Mesenchymal stem cell (in vitro differentiated cells and primary cell): ENCODE measurements at regions not wholly inside any gene's neighbourhood (a gene's known extent, or its start where the extent isn't known, plus 50 kb on each side); places are given as distances from the start of the nearest gene placed in this dataset.

Experiments
- DNase-seq: peaks from one replicate; pipeline ENCODE4 v3.0.0-alpha.2; 2013
- H2AFZ ChIP-seq: one replicate; pipeline ENCODE4 v1.6.1; 2013; ENCODE audit warnings: low read depth, mild to moderate bottlenecking, control low read depth, inconsistent platforms, low read length, moderate library complexity
- H2AK5ac ChIP-seq: 2 replicates; pipeline ENCODE4 v1.6.1; 2013; ENCODE audit warnings: low read length, moderate library complexity, mild to moderate bottlenecking, inconsistent platforms; ENCODE audit not compliant: severe bottlenecking
- H2BK120ac ChIP-seq: one replicate; pipeline ENCODE4 v1.6.1; 2013; ENCODE audit warnings: low read depth, mild to moderate bottlenecking, inconsistent platforms, low read length, moderate library complexity
- H2BK12ac ChIP-seq, 2 experiments: one replicate each; pipeline ENCODE4 v1.6.1; 2013; ENCODE audit warnings: inconsistent platforms in 2 of 2, low read length in 2 of 2, mild to moderate bottlenecking in 2 of 2, moderate library complexity in 2 of 2, control low read depth in 1 of 2
- H2BK15ac ChIP-seq: one replicate; pipeline ENCODE4 v1.6.1; 2013; ENCODE audit warnings: mild to moderate bottlenecking, low read depth, inconsistent platforms; ENCODE audit not compliant: poor library complexity, severe bottlenecking
- H2BK5ac ChIP-seq: 2 replicates; pipeline ENCODE4 v1.6.1; 2013; ENCODE audit warnings: low read depth, mild to moderate bottlenecking, low read length, control low read depth, inconsistent platforms; ENCODE audit not compliant: poor library complexity, severe bottlenecking
- H3K14ac ChIP-seq, 2 experiments: one replicate each; pipeline ENCODE4 v1.6.1; 2013; ENCODE audit warnings: inconsistent platforms in 2 of 2, low read length in 2 of 2, control low read depth in 1 of 2, mild to moderate bottlenecking in 1 of 2, moderate library complexity in 1 of 2
- H3K18ac ChIP-seq, 2 experiments: one replicate each; pipeline ENCODE4 v1.6.1; 2013; ENCODE audit warnings: inconsistent platforms in 2 of 2, low read length in 2 of 2, control low read depth in 1 of 2, low read depth in 1 of 2, mild to moderate bottlenecking in 1 of 2
- H3K23ac ChIP-seq, 2 experiments: one replicate each; pipeline ENCODE4 v1.6.1; 2013; ENCODE audit warnings: inconsistent platforms in 2 of 2, low read length in 2 of 2, mild to moderate bottlenecking in 2 of 2, moderate library complexity in 2 of 2, control low read depth in 1 of 2
- H3K27ac ChIP-seq: 2 replicates; pipeline ENCODE4 v1.5.1; 2013; ENCODE audit warnings: mild to moderate bottlenecking, moderate library complexity, low read length, control low read depth, inconsistent platforms; ENCODE audit not compliant: poor library complexity, severe bottlenecking
- H3K27me3 ChIP-seq, 2 experiments: 2 replicates each; pipeline versions ENCODE4 v1.6.1 to v1.7.0; 2013; ENCODE audit warnings: low read length in 2 of 2, mild to moderate bottlenecking in 2 of 2, moderate library complexity in 2 of 2, control low read depth in 1 of 2, inconsistent platforms in 1 of 2; ENCODE audit not compliant: control insufficient read depth in 1 of 2, insufficient read depth in 1 of 2
- H3K36me3 ChIP-seq, 2 experiments: 2 replicates each; pipeline versions ENCODE4 v1.6.1 to v1.7.0; 2013; ENCODE audit warnings: low read length in 2 of 2, control low read depth in 1 of 2, inconsistent platforms in 1 of 2, low read depth in 1 of 2, mild to moderate bottlenecking in 1 of 2; ENCODE audit not compliant: insufficient read depth in 2 of 2, control insufficient read depth in 1 of 2
- H3K4ac ChIP-seq, 2 experiments: one replicate each; pipeline ENCODE4 v1.6.1; 2013; ENCODE audit warnings: inconsistent platforms in 2 of 2, low read length in 2 of 2, mild to moderate bottlenecking in 2 of 2, moderate library complexity in 2 of 2, control low read depth in 1 of 2, low read depth in 1 of 2
- H3K4me1 ChIP-seq: 2 replicates; pipeline ENCODE4 v1.6.1; 2013; ENCODE audit warnings: low read depth, low read length, control low read depth; ENCODE audit not compliant: control insufficient read depth, insufficient read depth
- H3K4me2 ChIP-seq: 2 replicates; pipeline ENCODE4 v1.6.1; 2013; ENCODE audit warnings: low read length, mild to moderate bottlenecking, inconsistent platforms; ENCODE audit not compliant: poor library complexity, severe bottlenecking
- H3K4me3 ChIP-seq, 2 experiments: 2 replicates each; pipeline versions ENCODE4 v1.5.1 to v1.7.0; 2013; ENCODE audit warnings: low read length in 2 of 2, mild to moderate bottlenecking in 2 of 2, control low read depth in 1 of 2, low read depth in 1 of 2; ENCODE audit not compliant: insufficient read depth in 1 of 2
- H3K79me1 ChIP-seq: replicated peaks from 2 replicates; pipeline ENCODE4 v1.6.1; 2013; ENCODE audit warnings: mild to moderate bottlenecking, control low read depth, low read length, inconsistent platforms; ENCODE audit not compliant: poor library complexity, severe bottlenecking
- H3K9ac ChIP-seq: 2 replicates; pipeline ENCODE4 v1.7.0; 2013; ENCODE audit warnings: mild to moderate bottlenecking, low read length, moderate library complexity
- H3K9me3 ChIP-seq: 2 replicates; pipeline ENCODE4 v1.7.0; 2013; ENCODE audit warnings: mild to moderate bottlenecking, low read length; ENCODE audit not compliant: control insufficient read depth
- H4K8ac ChIP-seq: one replicate; pipeline ENCODE4 v1.6.1; 2013; ENCODE audit warnings: inconsistent platforms, mild to moderate bottlenecking, low read length, moderate library complexity
- H4K91ac ChIP-seq: one replicate; pipeline ENCODE4 v1.6.1; 2013; ENCODE audit warnings: mild to moderate bottlenecking, low read length, inconsistent platforms
- WGBS: methylation state at CpG from one replicate; pipeline ENCODE4 v1.1.7; 2013; ENCODE audit warnings: mixed read lengths; 5-methylcytosine and 5-hydroxymethylcytosine counted together

GRCh38 chr13:103370790-103371189, 304.6 kb upstream of the SLC10A2 start:
- H3K4me2 ChIP-seq: no peak overlapping the region
- no peak overlapping the region for H4K8ac ChIP-seq
- no peak overlapping the region for H3K23ac ChIP-seq
- H3K36me3 ChIP-seq: no peaks in the 10 kb centered on the region
- H3K27ac ChIP-seq: no peak overlapping the region
- H4K91ac ChIP-seq: no peak overlapping the region
- no peak overlapping the region for H2BK15ac ChIP-seq
- H2BK5ac ChIP-seq: no peak overlapping the region
- H3K79me1 ChIP-seq: no peaks in the 10 kb centered on the region
- DNase-seq: no peak
- no peaks in the 10 kb centered on the region for H3K4me1 ChIP-seq
- H2BK120ac ChIP-seq: no peak overlapping the region
- H3K4me3 ChIP-seq: no peak overlapping the region
- H3K27me3 ChIP-seq: no peaks in the 10 kb centered on the region
- H3K18ac ChIP-seq: no peak overlapping the region
- H2AK5ac ChIP-seq: no peak overlapping the region
- no peak overlapping the region for H2AFZ ChIP-seq
- H3K9me3 ChIP-seq: peaks cover 4% of the 10 kb centered on the region
- no peak overlapping the region for H2BK12ac ChIP-seq
- H3K14ac ChIP-seq: no peak overlapping the region
- H3K9ac ChIP-seq: no peak overlapping the region
- WGBS: no CpG with 5 or more reads among the region's 1 CpG
- no peak overlapping the region for H3K4ac ChIP-seq

- Histone ChIP-seq H3K4me3 (no peak overlapping the region), H3K4me2 (no peak overlapping the region), H2AK5ac (no peak overlapping the region), H3K9ac (no peak overlapping the region), H3K4me1 (no peaks in the 10 kb centered on the region), H3K9me3 (peaks cover 2% of the 10 kb centered on the region), H2BK15ac (no peak overlapping the region), H4K91ac (no peak overlapping the region), H3K4ac (no peak overlapping the region), H3K18ac (no peak overlapping the region), H3K79me1 (no peaks in the 10 kb centered on the region), H3K27ac (no peak overlapping the region), H3K36me3 (no peaks in the 10 kb centered on the region), H2BK5ac (no peak overlapping the region), H2AFZ (no peak overlapping the region), H4K8ac (no peak overlapping the region), H3K14ac (no peak overlapping the region), H2BK12ac (no peak overlapping the region), H3K27me3 (no peaks in the 10 kb centered on the region), H3K23ac (no peak overlapping the region), H2BK120ac (no peak overlapping the region)
- DNase-seq: no peak
- WGBS: 53% methylated on average over 3 of the region's 6 CpGs
Observed at GRCh38 chr13:103358255-103358932, 292.2 kb upstream of the SLC10A2 start.

GRCh38 chr13:103356226-103356864, 290.1 kb upstream of the SLC10A2 start:
- no peaks in the 10 kb centered on the region for H3K27me3 ChIP-seq
- H3K36me3 ChIP-seq: no peaks in the 10 kb centered on the region
- H2BK15ac ChIP-seq: no peak overlapping the region
- H3K9me3 ChIP-seq: peaks cover 2% of the 10 kb centered on the region
- no peak overlapping the region for H4K8ac ChIP-seq
- H2BK5ac ChIP-seq: no peak overlapping the region
- no peak overlapping the region for H3K18ac ChIP-seq
- H2BK120ac ChIP-seq: no peak overlapping the region
- no peak overlapping the region for H3K23ac ChIP-seq
- H3K79me1 ChIP-seq: no peaks in the 10 kb centered on the region
- H3K4me3 ChIP-seq: no peak overlapping the region
- no peak overlapping the region for H3K14ac ChIP-seq
- H4K91ac ChIP-seq: no peak overlapping the region
- H2BK12ac ChIP-seq: no peak overlapping the region
- no peak overlapping the region for H2AFZ ChIP-seq
- no peak overlapping the region for H3K4me2 ChIP-seq
- no peak overlapping the region for H3K27ac ChIP-seq
- no peak overlapping the region for H3K4ac ChIP-seq
- H3K9ac ChIP-seq: no peak overlapping the region
- peaks cover 2% of the 10 kb centered on the region for H3K4me1 ChIP-seq
- H2AK5ac ChIP-seq: no peak overlapping the region
- DNase-seq: no peak
- WGBS: 70% methylated on average over 5 of the region's 6 CpGs

- H3K79me1 ChIP-seq: no peaks in the 10 kb centered on the region
- peaks cover 6% of the 10 kb centered on the region for H3K4me1 ChIP-seq
- H3K9me3 ChIP-seq: no peaks in the 10 kb centered on the region
- H2AFZ ChIP-seq: no peak overlapping the region
- H3K9ac ChIP-seq: no peak overlapping the region
- H3K27ac ChIP-seq: no peak overlapping the region
- no peak overlapping the region for H3K4ac ChIP-seq
- no peak for DNase-seq
- no peak overlapping the region for H3K23ac ChIP-seq
- no peak overlapping the region for H3K4me2 ChIP-seq
- no peak overlapping the region for H2AK5ac ChIP-seq
- H2BK5ac ChIP-seq: no peak overlapping the region
- no peaks in the 10 kb centered on the region for H3K27me3 ChIP-seq
- no peak overlapping the region for H3K18ac ChIP-seq
- no peak overlapping the region for H2BK15ac ChIP-seq
- no peak overlapping the region for H2BK12ac ChIP-seq
- no peak overlapping the region for H3K14ac ChIP-seq
- H4K91ac ChIP-seq: no peak overlapping the region
- H3K4me3 ChIP-seq: no peak overlapping the region
- H2BK120ac ChIP-seq: no peak overlapping the region
- H3K36me3 ChIP-seq: no peaks in the 10 kb centered on the region
- WGBS: 63% methylated on average over 2 of the region's 2 CpGs
- H4K8ac ChIP-seq: no peak overlapping the region
Observed at GRCh38 chr13:103354171-103354570, 288.0 kb upstream of the SLC10A2 start.
